ENCODE measurements at regions not wholly inside any gene's neighbourhood (a gene's known extent, or its start where the extent isn't known, plus 50 kb on each side); places are given as distances from the start of the nearest gene placed in this dataset.

DNA sequence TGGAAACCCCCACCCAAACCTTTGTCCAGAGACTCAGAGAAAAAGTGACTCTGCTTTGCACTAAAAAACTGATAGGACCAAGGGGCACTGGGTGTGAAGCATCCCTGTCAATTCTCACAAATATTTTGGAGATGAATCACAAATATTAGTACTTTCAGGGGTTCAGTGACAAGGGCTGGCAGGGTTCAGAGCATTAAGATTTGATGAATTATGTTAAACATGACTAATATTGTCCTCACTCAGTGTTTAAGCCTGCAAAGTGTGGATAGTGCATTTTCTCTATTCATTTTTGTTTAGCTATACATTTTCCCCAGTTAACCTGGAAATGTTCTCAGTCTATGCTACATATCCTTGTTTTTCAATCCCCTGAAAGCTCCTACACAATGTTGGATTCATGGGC lies 65.3 kb upstream of the CCDC68 start:
- TF ChIP-seq, protein P1, sequence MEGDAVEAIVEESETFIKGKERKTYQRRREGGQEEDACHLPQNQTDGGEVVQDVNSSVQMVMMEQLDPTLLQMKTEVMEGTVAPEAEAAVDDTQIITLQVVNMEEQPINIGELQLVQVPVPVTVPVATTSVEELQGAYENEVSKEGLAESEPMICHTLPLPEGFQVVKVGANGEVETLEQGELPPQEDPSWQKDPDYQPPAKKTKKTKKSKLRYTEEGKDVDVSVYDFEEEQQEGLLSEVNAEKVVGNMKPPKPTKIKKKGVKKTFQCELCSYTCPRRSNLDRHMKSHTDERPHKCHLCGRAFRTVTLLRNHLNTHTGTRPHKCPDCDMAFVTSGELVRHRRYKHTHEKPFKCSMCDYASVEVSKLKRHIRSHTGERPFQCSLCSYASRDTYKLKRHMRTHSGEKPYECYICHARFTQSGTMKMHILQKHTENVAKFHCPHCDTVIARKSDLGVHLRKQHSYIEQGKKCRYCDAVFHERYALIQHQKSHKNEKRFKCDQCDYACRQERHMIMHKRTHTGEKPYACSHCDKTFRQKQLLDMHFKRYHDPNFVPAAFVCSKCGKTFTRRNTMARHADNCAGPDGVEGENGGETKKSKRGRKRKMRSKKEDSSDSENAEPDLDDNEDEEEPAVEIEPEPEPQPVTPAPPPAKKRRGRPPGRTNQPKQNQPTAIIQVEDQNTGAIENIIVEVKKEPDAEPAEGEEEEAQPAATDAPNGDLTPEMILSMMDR (IDR thresholded peaks at IDR 0.05), result no peak
- no peak for TF ChIP-seq POLR2A (IDR thresholded peaks at IDR 0.05)
